ENCODE measurements at regions not wholly inside any gene's neighbourhood (a gene's known extent, or its start where the extent isn't known, plus 50 kb on each side); places are given as distances from the start of the nearest gene placed in this dataset.

GRCh38 chr10:21166557-21167287, 269.6 kb upstream of the NEBL start:
- no peak for TF ChIP-seq CTCF (IDR thresholded peaks at IDR 0.05)
- peak in 1 of 3 donors; percentile 14 for TF ChIP-seq POLR2AphosphoS5 (IDR thresholded peaks at IDR 0.05)
- no peak for TF ChIP-seq POLR2A (IDR thresholded peaks at IDR 0.05)

Data from breast epithelium (tissue), 3 donors.